ENCODE measurements at regions not wholly inside any gene's neighbourhood (a gene's known extent, or its start where the extent isn't known, plus 50 kb on each side); places are given as distances from the start of the nearest gene placed in this dataset.

DNA sequence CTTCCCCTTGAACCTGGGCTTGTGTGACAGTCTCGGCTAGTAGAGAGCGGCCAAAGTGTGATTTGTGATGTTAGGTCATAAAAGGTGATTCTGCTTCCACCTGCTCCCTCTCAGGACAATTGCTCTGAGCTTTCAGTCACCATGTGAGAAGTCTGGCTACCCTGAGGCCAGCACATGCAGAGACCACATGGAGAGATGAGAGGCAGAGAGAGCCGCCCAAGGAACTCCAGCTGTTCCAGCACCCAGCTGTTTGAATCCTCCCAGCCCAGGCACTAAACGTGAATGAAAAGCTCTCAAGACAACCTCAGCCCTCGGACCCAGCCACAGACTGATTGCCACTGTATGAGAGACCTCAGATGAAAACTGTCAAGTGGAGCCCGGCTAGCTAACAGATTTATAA is 143.4 kb upstream of the EEF1E1 start:
- Mint-ChIP-seq H3K36me3 (ENCODE audit: low read depth) (no peaks in the 10 kb centered on the region), H3K4me3 (no peak overlapping the region), H3K4me1 (peaks cover 8% of the 10 kb centered on the region), H3K27ac (no peak overlapping the region), H3K9me3 (no peaks in the 10 kb centered on the region), H3K27me3 (ENCODE audit: insufficient read depth, low read depth, poor library complexity) (peaks cover 1% of the 10 kb centered on the region)
- H3K9me2 ChIP-seq (ENCODE audit: insufficient read depth): no peaks in the 10 kb centered on the region
- H3K27me3 ChIP-seq (ENCODE audit: insufficient read depth): no peaks in the 10 kb centered on the region
- H4K20me1 ChIP-seq (replicated peaks; ENCODE audit: insufficient read depth): no peaks in the 10 kb centered on the region
- no peak overlapping the region for H3K4me2 ChIP-seq
- DNase-seq (ENCODE audit: low spot score): no peak
- H2AFZ ChIP-seq: peak overlapping the region; percentile 52; the same call in 1 of the 2 replicates
- H3K4me3 ChIP-seq: no peak overlapping the region
- no peaks in the 10 kb centered on the region for H3F3A ChIP-seq (replicated peaks; ENCODE audit: low read depth)
- no peaks in the 10 kb centered on the region for H3K79me2 ChIP-seq (replicated peaks; ENCODE audit: insufficient read depth)
- H3K4me1 ChIP-seq (ENCODE audit: insufficient read depth): peaks cover 4% of the 10 kb centered on the region
- no peak for ATAC-seq
- H3K36me3 ChIP-seq (ENCODE audit: insufficient read depth): no peaks in the 10 kb centered on the region
- TF ChIP-seq, protein P1, sequence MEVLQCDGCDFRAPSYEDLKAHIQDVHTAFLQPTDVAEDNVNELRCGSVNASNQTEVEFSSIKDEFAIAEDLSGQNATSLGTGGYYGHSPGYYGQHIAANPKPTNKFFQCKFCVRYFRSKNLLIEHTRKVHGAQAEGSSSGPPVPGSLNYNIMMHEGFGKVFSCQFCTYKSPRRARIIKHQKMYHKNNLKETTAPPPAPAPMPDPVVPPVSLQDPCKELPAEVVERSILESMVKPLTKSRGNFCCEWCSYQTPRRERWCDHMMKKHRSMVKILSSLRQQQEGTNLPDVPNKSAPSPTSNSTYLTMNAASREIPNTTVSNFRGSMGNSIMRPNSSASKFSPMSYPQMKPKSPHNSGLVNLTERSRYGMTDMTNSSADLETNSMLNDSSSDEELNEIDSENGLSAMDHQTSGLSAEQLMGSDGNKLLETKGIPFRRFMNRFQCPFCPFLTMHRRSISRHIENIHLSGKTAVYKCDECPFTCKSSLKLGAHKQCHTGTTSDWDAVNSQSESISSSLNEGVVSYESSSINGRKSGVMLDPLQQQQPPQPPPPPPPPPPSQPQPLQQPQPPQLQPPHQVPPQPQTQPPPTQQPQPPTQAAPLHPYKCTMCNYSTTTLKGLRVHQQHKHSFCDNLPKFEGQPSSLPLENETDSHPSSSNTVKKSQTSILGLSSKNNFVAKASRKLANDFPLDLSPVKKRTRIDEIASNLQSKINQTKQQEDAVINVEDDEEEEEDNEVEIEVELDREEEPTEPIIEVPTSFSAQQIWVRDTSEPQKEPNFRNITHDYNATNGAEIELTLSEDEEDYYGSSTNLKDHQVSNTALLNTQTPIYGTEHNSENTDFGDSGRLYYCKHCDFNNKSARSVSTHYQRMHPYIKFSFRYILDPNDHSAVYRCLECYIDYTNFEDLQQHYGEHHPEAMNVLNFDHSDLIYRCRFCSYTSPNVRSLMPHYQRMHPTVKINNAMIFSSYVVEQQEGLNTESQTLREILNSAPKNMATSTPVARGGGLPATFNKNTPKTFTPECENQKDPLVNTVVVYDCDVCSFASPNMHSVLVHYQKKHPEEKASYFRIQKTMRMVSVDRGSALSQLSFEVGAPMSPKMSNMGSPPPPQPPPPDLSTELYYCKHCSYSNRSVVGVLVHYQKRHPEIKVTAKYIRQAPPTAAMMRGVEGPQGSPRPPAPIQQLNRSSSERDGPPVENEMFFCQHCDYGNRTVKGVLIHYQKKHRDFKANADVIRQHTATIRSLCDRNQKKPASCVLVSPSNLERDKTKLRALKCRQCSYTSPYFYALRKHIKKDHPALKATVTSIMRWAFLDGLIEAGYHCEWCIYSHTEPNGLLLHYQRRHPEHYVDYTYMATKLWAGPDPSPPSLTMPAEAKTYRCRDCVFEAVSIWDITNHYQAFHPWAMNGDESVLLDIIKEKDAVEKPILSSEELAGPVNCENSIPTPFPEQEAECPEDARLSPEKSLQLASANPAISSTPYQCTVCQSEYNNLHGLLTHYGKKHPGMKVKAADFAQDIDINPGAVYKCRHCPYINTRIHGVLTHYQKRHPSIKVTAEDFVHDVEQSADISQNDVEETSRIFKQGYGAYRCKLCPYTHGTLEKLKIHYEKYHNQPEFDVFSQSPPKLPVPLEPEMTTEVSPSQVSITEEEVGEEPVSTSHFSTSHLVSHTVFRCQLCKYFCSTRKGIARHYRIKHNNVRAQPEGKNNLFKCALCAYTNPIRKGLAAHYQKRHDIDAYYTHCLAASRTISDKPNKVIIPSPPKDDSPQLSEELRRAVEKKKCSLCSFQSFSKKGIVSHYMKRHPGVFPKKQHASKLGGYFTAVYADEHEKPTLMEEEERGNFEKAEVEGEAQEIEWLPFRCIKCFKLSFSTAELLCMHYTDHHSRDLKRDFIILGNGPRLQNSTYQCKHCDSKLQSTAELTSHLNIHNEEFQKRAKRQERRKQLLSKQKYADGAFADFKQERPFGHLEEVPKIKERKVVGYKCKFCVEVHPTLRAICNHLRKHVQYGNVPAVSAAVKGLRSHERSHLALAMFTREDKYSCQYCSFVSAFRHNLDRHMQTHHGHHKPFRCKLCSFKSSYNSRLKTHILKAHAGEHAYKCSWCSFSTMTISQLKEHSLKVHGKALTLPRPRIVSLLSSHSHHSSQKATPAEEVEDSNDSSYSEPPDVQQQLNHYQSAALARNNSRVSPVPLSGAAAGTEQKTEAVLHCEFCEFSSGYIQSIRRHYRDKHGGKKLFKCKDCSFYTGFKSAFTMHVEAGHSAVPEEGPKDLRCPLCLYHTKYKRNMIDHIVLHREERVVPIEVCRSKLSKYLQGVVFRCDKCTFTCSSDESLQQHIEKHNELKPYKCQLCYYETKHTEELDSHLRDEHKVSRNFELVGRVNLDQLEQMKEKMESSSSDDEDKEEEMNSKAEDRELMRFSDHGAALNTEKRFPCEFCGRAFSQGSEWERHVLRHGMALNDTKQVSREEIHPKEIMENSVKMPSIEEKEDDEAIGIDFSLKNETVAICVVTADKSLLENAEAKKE (CRISPR knock-in tag; IDR thresholded peaks at IDR 0.05): no peak
- TF ChIP-seq ETS1 (IDR thresholded peaks at IDR 0.05) (no peak), ZNF114 (CRISPR knock-in tag; IDR thresholded peaks at IDR 0.05) (no peak), EZH2 (IDR thresholded peaks at IDR 0.05; ENCODE audit: low read depth, unreplicated experiment) (no peak), STAT1 (IDR thresholded peaks at IDR 0.05; ENCODE audit: unreplicated experiment) (no peak), EZH2phosphoT487 (IDR thresholded peaks at IDR 0.05; ENCODE audit: unreplicated experiment) (no peak), REST (IDR thresholded peaks at IDR 0.05; ENCODE audit: unreplicated experiment) (no peak), POLR2AphosphoS5 (IDR thresholded peaks at IDR 0.05; ENCODE audit: low read depth) (no peak), CREB1 (CRISPR knock-in tag; IDR thresholded peaks at IDR 0.05; ENCODE audit: low read depth) (no peak), JUNB (IDR thresholded peaks at IDR 0.05; ENCODE audit: unreplicated experiment) (no peak), NANOG (IDR thresholded peaks at IDR 0.05; ENCODE audit: borderline replicate concordance) (no peak), ZNF331 (CRISPR knock-in tag; IDR thresholded peaks at IDR 0.05; ENCODE audit: low read depth) (no peak)
- TF ChIP-seq, protein P2, sequence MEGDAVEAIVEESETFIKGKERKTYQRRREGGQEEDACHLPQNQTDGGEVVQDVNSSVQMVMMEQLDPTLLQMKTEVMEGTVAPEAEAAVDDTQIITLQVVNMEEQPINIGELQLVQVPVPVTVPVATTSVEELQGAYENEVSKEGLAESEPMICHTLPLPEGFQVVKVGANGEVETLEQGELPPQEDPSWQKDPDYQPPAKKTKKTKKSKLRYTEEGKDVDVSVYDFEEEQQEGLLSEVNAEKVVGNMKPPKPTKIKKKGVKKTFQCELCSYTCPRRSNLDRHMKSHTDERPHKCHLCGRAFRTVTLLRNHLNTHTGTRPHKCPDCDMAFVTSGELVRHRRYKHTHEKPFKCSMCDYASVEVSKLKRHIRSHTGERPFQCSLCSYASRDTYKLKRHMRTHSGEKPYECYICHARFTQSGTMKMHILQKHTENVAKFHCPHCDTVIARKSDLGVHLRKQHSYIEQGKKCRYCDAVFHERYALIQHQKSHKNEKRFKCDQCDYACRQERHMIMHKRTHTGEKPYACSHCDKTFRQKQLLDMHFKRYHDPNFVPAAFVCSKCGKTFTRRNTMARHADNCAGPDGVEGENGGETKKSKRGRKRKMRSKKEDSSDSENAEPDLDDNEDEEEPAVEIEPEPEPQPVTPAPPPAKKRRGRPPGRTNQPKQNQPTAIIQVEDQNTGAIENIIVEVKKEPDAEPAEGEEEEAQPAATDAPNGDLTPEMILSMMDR (conservative IDR thresholded peaks at IDR 0.05; ENCODE audit: low read depth in 2 of 2): no peak
- H3K27ac ChIP-seq (ENCODE audit: low read depth): no peak overlapping the region

Measured in GM23338 (cell line).